Urinary bladder (tissue), 3 donors: ENCODE measurements at regions not wholly inside any gene's neighbourhood (a gene's known extent, or its start where the extent isn't known, plus 50 kb on each side); places are given as distances from the start of the nearest gene placed in this dataset.
"Not testable (repeated sequence)": the region's sequence is repeated elsewhere in the genome, so short reads cannot be mapped to it uniquely, and the experiment has no call there.

Experiments used
- DNase-seq: peaks from one replicate; pipeline ENCODE4 v3.0.0-alpha.2; 2015; ENCODE audit errors: extremely low spot score
- H3K27ac ChIP-seq: one replicate; pipeline ENCODE4 v1.5.1; 2013; ENCODE audit warnings: low read depth, mild to moderate bottlenecking, moderate library complexity
- H3K36me3 ChIP-seq: one replicate; pipeline ENCODE4 v1.6.1; 2013; ENCODE audit warnings: mild to moderate bottlenecking, moderate library complexity; ENCODE audit not compliant: insufficient read depth
- H3K4me1 ChIP-seq: one replicate; pipeline ENCODE4 v1.6.1; 2013; ENCODE audit warnings: mild to moderate bottlenecking, moderate library complexity; ENCODE audit not compliant: insufficient read depth
- H3K4me3 ChIP-seq: one replicate; pipeline ENCODE4 v1.5.1; 2013; ENCODE audit warnings: low read depth, low read length
- WGBS: extraction: QIAGEN DNeasy Blood & Tissue Kit; methylation state at CpG from one replicate; pipeline ENCODE4 v1.1.7; 2013; 5-methylcytosine and 5-hydroxymethylcytosine counted together
- donor health status: healthy with polysubstance abuse.
- donor health status: healthy.

GRCh38 chr7:47185170-47185569 is 396.7 kb downstream of the TNS3 start:
- DNase-seq = no peak
- no peak overlapping the region for H3K27ac ChIP-seq
- no peak overlapping the region for H3K4me3 ChIP-seq
- no peaks in the 10 kb centered on the region for H3K36me3 ChIP-seq
- 46% methylated on average over 3 of the region's 3 CpGs for WGBS
- peaks cover 2% of the 10 kb centered on the region for H3K4me1 ChIP-seq

GRCh38 chr7:47183862-47184590 is 397.9 kb downstream of the TNS3 start:
- 73% methylated on average over 12 of the region's 12 CpGs for WGBS
- no peak for DNase-seq
- peaks cover 2% of the 10 kb centered on the region for H3K4me1 ChIP-seq
- H3K27ac ChIP-seq = no peak overlapping the region
- H3K36me3 ChIP-seq = no peaks in the 10 kb centered on the region
- H3K4me3 ChIP-seq = no peak overlapping the region

- Histone ChIP-seq H3K4me3 (no peak overlapping the region), H3K4me1 (no peaks in the 10 kb centered on the region), H3K36me3 (no peaks in the 10 kb centered on the region), H3K27ac (no peak overlapping the region)
- no peak for DNase-seq
- 64% methylated on average over 4 of the region's 4 CpGs for WGBS
Measured at GRCh38 chr7:47181746-47182361, 400.1 kb downstream of the TNS3 start.

- DNase-seq = no peak
- no peak overlapping the region for H3K27ac ChIP-seq
- 72% methylated on average over 3 of the region's 3 CpGs for WGBS
- H3K4me1 ChIP-seq = no peaks in the 10 kb centered on the region
- no peak overlapping the region for H3K4me3 ChIP-seq
- no peaks in the 10 kb centered on the region for H3K36me3 ChIP-seq
Measured at GRCh38 chr7:47180516-47180826, 401.4 kb downstream of the TNS3 start.

GRCh38 chr7:47179812-47180515 is 401.9 kb downstream of the TNS3 start:
- H3K4me3 ChIP-seq = no peak overlapping the region
- DNase-seq = peak; percentile 62
- no peaks in the 10 kb centered on the region for H3K36me3 ChIP-seq
- H3K4me1 ChIP-seq = no peaks in the 10 kb centered on the region
- 60% methylated on average over 8 of the region's 8 CpGs for WGBS
- no peak overlapping the region for H3K27ac ChIP-seq

- not testable (repeated sequence) for DNase-seq, H3K36me3 ChIP-seq, H3K27ac ChIP-seq, H3K4me1 ChIP-seq, H3K4me3 ChIP-seq
- WGBS = 92% methylated on average over 7 of the region's 7 CpGs
Measured at GRCh38 chr7:47172602-47173539, 409.0 kb downstream of the TNS3 start.

GRCh38 chr7:47170516-47170915 is 411.4 kb downstream of the TNS3 start:
- no peak overlapping the region for H3K27ac ChIP-seq
- no peak for DNase-seq
- H3K4me1 ChIP-seq = no peaks in the 10 kb centered on the region
- no peaks in the 10 kb centered on the region for H3K36me3 ChIP-seq
- no peak overlapping the region for H3K4me3 ChIP-seq
- WGBS = 99% methylated on average over 1 of the region's 1 CpG

- H3K4me1 ChIP-seq = no peaks in the 10 kb centered on the region
- DNase-seq = no peak
- H3K27ac ChIP-seq = no peak overlapping the region
- no peaks in the 10 kb centered on the region for H3K36me3 ChIP-seq
- 72% methylated on average over 3 of the region's 3 CpGs for WGBS
- H3K4me3 ChIP-seq = no peak overlapping the region
Measured at GRCh38 chr7:47154791-47155190, 427.1 kb downstream of the TNS3 start.

- no peak for DNase-seq
- Histone ChIP-seq H3K4me1 (no peaks in the 10 kb centered on the region), H3K27ac (no peak overlapping the region), H3K4me3 (no peak overlapping the region), H3K36me3 (no peaks in the 10 kb centered on the region)
- 72% methylated on average over 6 of the region's 6 CpGs for WGBS
Measured at GRCh38 chr7:47153576-47153975, 428.3 kb downstream of the TNS3 start.

- Histone ChIP-seq H3K4me1 (no peaks in the 10 kb centered on the region), H3K27ac (no peak overlapping the region), H3K4me3 (no peak overlapping the region), H3K36me3 (no peaks in the 10 kb centered on the region)
- peak; percentile 31 for DNase-seq
- 18% methylated on average over 5 of the region's 5 CpGs for WGBS
Measured at GRCh38 chr7:47153058-47153457, 428.9 kb downstream of the TNS3 start.

GRCh38 chr7:47152307-47152706 is 429.6 kb downstream of the TNS3 start:
- DNase-seq = no peak
- Histone ChIP-seq H3K36me3 (no peaks in the 10 kb centered on the region), H3K27ac (no peak overlapping the region), H3K4me1 (no peaks in the 10 kb centered on the region), H3K4me3 (no peak overlapping the region)
- 92% methylated on average over 2 of the region's 2 CpGs for WGBS

GRCh38 chr7:47150497-47151260 is 431.2 kb downstream of the TNS3 start:
- Histone ChIP-seq H3K4me3 (no peak overlapping the region), H3K27ac (no peak overlapping the region), H3K4me1 (no peaks in the 10 kb centered on the region), H3K36me3 (no peaks in the 10 kb centered on the region)
- WGBS = 86% methylated on average over 4 of the region's 4 CpGs
- no peak for DNase-seq

GRCh38 chr7:47149971-47150370 is 431.9 kb downstream of the TNS3 start:
- Histone ChIP-seq H3K4me1 (no peaks in the 10 kb centered on the region), H3K4me3 (no peak overlapping the region), H3K36me3 (no peaks in the 10 kb centered on the region), H3K27ac (no peak overlapping the region)
- no peak for DNase-seq
- WGBS = 97% methylated on average over 4 of the region's 4 CpGs
